PC-3 (cell line): ENCODE measurements at regions not wholly inside any gene's neighbourhood (a gene's known extent, or its start where the extent isn't known, plus 50 kb on each side); places are given as distances from the start of the nearest gene placed in this dataset.

ENCODE experiments used
- CTCF ChIP-seq: fragments of 300-600 bp; sonication (generic); conservative IDR thresholded peaks from 2 replicates; pipeline ENCODE4 v1.5.1; 2017; ENCODE audit warnings: antibody characterized with exemption, low read depth, mild to moderate bottlenecking, low read length
- EZH2 ChIP-seq: fragments of 300-600 bp; sonication (generic); IDR thresholded peaks from one replicate; pipeline ENCODE4 v1.6.1; 2017; ENCODE audit warnings: antibody characterized with exemption, mild to moderate bottlenecking, low read length; ENCODE audit not compliant: unreplicated experiment

GRCh38 chr17:37824534-37825485, 80.0 kb upstream of the HNF1B start:
- no peak for TF ChIP-seq CTCF
- no peak for TF ChIP-seq EZH2
